ENCODE measurements at regions not wholly inside any gene's neighbourhood (a gene's known extent, or its start where the extent isn't known, plus 50 kb on each side); places are given as distances from the start of the nearest gene placed in this dataset.
"Not testable (repeated sequence)": the region's sequence is repeated elsewhere in the genome, so short reads cannot be mapped to it uniquely, and the experiment has no call there.

DNA sequence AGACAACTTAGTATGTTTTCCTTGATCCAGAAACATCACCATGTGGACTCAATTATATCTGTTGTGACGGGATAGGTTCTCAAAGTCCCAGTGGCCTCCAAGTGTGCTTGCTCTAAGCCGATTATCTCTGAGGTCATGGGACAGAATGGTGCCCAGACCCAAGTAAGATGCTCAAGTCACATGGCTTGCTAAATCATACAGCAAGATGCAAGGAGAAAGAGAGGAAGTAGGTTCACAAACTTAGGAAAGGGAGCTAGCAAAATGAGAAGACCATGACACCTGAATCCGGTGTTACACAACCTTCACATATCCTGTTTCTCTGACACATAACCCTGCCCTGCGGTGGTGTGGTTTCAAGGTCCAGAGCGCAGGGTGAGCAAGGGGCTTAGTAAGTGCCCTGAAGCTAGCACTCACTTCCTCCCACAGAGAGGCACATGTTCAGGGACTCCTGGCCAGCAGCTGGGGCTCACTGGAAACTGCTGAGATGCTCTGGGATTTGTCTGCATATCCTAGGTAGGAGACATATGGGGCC is 590.9 kb upstream of the ANKRD30A start:
- Histone ChIP-seq H3K4me3 (no peak overlapping the region), H3K36me3 (no peaks in the 10 kb centered on the region), H3K27ac (no peak overlapping the region), H3K4me1 (no peaks in the 10 kb centered on the region), H3K27me3 (no peaks in the 10 kb centered on the region), H3K9me3 (no peaks in the 10 kb centered on the region)
- intact Hi-C loops (cut with DNase I) = no loop called here
- TF ChIP-seq, protein P1, sequence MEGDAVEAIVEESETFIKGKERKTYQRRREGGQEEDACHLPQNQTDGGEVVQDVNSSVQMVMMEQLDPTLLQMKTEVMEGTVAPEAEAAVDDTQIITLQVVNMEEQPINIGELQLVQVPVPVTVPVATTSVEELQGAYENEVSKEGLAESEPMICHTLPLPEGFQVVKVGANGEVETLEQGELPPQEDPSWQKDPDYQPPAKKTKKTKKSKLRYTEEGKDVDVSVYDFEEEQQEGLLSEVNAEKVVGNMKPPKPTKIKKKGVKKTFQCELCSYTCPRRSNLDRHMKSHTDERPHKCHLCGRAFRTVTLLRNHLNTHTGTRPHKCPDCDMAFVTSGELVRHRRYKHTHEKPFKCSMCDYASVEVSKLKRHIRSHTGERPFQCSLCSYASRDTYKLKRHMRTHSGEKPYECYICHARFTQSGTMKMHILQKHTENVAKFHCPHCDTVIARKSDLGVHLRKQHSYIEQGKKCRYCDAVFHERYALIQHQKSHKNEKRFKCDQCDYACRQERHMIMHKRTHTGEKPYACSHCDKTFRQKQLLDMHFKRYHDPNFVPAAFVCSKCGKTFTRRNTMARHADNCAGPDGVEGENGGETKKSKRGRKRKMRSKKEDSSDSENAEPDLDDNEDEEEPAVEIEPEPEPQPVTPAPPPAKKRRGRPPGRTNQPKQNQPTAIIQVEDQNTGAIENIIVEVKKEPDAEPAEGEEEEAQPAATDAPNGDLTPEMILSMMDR (IDR thresholded peaks at IDR 0.05) = no peak
- DNase-seq (no peak), ATAC-seq (no peak), FAIRE-seq (no peak)
- WGBS, 2 donors = 72 to 84% methylated on average over 5 of the region's 5 CpGs

GRCh38 chr10:36533861-36534260 is 591.5 kb upstream of the ANKRD30A start:
- no peaks in the 10 kb centered on the region for H3K4me1 ChIP-seq
- FAIRE-seq (no peak), DNase-seq (no peak), ATAC-seq (no peak)
- intact Hi-C loops (cut with DNase I) = no loop called here
- TF ChIP-seq, protein P1 (IDR thresholded peaks at IDR 0.05) = no peak
- H3K36me3 ChIP-seq = no peaks in the 10 kb centered on the region
- no peak overlapping the region for H3K27ac ChIP-seq
- no peaks in the 10 kb centered on the region for H3K27me3 ChIP-seq
- H3K9me3 ChIP-seq = no peaks in the 10 kb centered on the region
- 75 to 83% methylated on average over 8 of the region's 8 CpGs for WGBS, 2 donors
- no peak overlapping the region for H3K4me3 ChIP-seq

- TF ChIP-seq, protein P1 (IDR thresholded peaks at IDR 0.05) = no peak
- no peak for ATAC-seq
- 79 to 87% methylated on average over 2 of the region's 2 CpGs for WGBS, 2 donors
- Histone ChIP-seq H3K4me3 (no peak overlapping the region), H3K27me3 (no peaks in the 10 kb centered on the region), H3K9me3 (no peaks in the 10 kb centered on the region), H3K36me3 (no peaks in the 10 kb centered on the region), H3K27ac (no peak overlapping the region), H3K4me1 (no peaks in the 10 kb centered on the region)
- FAIRE-seq = no peak
- intact Hi-C loops (cut with DNase I) = no loop called here
- DNase-seq = no peak
These were observed 592.1 kb upstream of the ANKRD30A start for GRCh38 chr10:36533316-36533715.

DNA sequence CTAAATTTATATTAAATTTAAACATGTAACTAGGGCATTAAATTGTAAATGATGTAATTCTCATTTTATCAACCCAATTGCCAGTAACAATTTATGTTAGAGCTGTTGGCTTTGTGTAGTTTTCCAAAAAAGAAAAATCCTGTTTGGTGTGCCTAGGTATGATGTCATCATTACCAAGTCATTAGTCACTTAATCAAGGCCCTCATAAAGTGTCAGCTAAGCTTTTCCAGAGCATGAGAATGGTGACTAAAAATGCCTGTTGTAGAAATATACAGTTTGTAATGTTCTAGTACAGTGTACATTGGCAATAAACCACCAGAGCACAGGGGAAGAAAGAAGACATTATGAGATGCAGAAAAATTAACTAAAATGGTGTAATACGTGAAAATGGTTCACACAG is 593.8 kb upstream of the ANKRD30A start:
- DNase-seq (no peak), ATAC-seq (no peak), FAIRE-seq (no peak)
- Histone ChIP-seq H3K36me3 (no peaks in the 10 kb centered on the region), H3K27me3 (no peaks in the 10 kb centered on the region), H3K4me3 (no peak overlapping the region), H3K9me3 (no peaks in the 10 kb centered on the region), H3K4me1 (no peaks in the 10 kb centered on the region), H3K27ac (no peak overlapping the region)
- TF ChIP-seq, protein P1 (IDR thresholded peaks at IDR 0.05) = no peak
- intact Hi-C loops (cut with DNase I) = no loop called here
- WGBS, 2 donors = 49 to 85% methylated on average over 1 of the region's 1 CpG

DNA sequence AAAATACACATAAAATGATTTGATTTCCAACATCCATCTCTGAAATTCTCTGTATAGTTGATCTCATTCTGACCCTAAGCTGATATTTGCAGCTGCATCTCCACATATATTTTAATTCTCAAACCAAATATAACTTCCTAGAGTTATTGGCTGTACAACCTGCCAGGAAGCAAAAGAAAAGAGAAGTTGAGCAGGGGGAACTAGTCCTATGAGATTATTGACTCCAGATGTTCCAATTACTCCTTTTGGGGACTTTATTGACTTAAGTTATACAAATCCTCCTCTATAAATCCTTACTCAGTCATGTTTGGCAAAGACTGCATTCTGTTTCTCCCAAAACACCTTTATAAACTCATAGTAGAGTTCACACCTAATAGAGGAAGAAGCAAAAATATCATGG is 599.4 kb upstream of the ANKRD30A start:
- no peak for ATAC-seq
- FAIRE-seq = no peak
- TF ChIP-seq, protein P1 (IDR thresholded peaks at IDR 0.05) = no peak
- H3K27ac ChIP-seq = no peak overlapping the region
- no peak overlapping the region for H3K4me3 ChIP-seq
- no peaks in the 10 kb centered on the region for H3K4me1 ChIP-seq
- H3K9me3 ChIP-seq = no peaks in the 10 kb centered on the region
- no peak for DNase-seq
- intact Hi-C loops (cut with DNase I) = no loop called here
- H3K27me3 ChIP-seq = no peaks in the 10 kb centered on the region
- no peaks in the 10 kb centered on the region for H3K36me3 ChIP-seq

GRCh38 chr10:36524126-36524525 is 601.3 kb upstream of the ANKRD30A start:
- not testable (repeated sequence) for ATAC-seq, FAIRE-seq

More at GRCh38 chr10:36524126-36524525, 601.3 kb upstream of the ANKRD30A start:
- H3K27me3 ChIP-seq; intact Hi-C loops (cut with DNase I); H3K27ac ChIP-seq; H3K4me1 ChIP-seq; DNase-seq; H3K4me3 ChIP-seq; H3K9me3 ChIP-seq; H3K36me3 ChIP-seq: not testable (repeated sequence)
- 83% methylated on average over 17 to 21 of the region's 21 CpGs for WGBS, 2 donors
